H9 (cell line): ENCODE measurements at regions not wholly inside any gene's neighbourhood (a gene's known extent, or its start where the extent isn't known, plus 50 kb on each side); places are given as distances from the start of the nearest gene placed in this dataset.

Experiments used
- DNase-seq: peaks from one replicate; pipeline ENCODE4 v3.0.0-alpha.2; 2017
- H2AFZ ChIP-seq: one replicate; pipeline ENCODE4 v1.6.1; 2013; ENCODE audit warnings: mild to moderate bottlenecking, low read length, control low read depth, moderate library complexity
- H2AK5ac ChIP-seq: 2 replicates; pipeline ENCODE4 v1.6.1; 2013; ENCODE audit warnings: low read length, control low read depth, mixed read lengths; ENCODE audit not compliant: insufficient read length
- H2BK120ac ChIP-seq: one replicate; pipeline ENCODE4 v1.6.1; 2013; ENCODE audit warnings: low read depth, mild to moderate bottlenecking, low read length, control low read depth, inconsistent platforms; ENCODE audit not compliant: poor library complexity, severe bottlenecking
- H2BK12ac ChIP-seq: 2 replicates; pipeline ENCODE4 v1.6.1; 2013; ENCODE audit warnings: low read length, control low read depth, mixed read lengths, low read depth; ENCODE audit not compliant: insufficient read length
- H2BK15ac ChIP-seq: 2 replicates; pipeline ENCODE4 v1.6.1; 2013; ENCODE audit warnings: low read depth, low read length, control low read depth
- H2BK20ac ChIP-seq: one replicate; pipeline ENCODE4 v1.6.1; 2013; ENCODE audit warnings: low read depth, mild to moderate bottlenecking, low read length, control low read depth, inconsistent platforms; ENCODE audit not compliant: poor library complexity, severe bottlenecking
- H2BK5ac ChIP-seq: 2 replicates; pipeline ENCODE4 v1.6.1; 2013; ENCODE audit warnings: low read length, control low read depth, mixed read lengths; ENCODE audit not compliant: insufficient read length
- H3K14ac ChIP-seq: 2 replicates; pipeline ENCODE4 v1.6.1; 2013; ENCODE audit warnings: low read length, control low read depth; ENCODE audit not compliant: insufficient read depth
- H3K18ac ChIP-seq: 2 replicates; pipeline ENCODE4 v1.6.1; 2013; ENCODE audit warnings: low read depth, mild to moderate bottlenecking, mixed read lengths, low read length, control low read depth; ENCODE audit not compliant: insufficient read length
- H3K23ac ChIP-seq: 2 replicates; pipeline ENCODE4 v1.6.1; 2013; ENCODE audit warnings: low read length, control low read depth, mixed read lengths, low read depth; ENCODE audit not compliant: insufficient read length
- H3K23me2 ChIP-seq: 2 replicates; pipeline ENCODE4 v1.6.1; 2013; ENCODE audit warnings: low read depth, mild to moderate bottlenecking, mixed read lengths, low read length, control low read depth; ENCODE audit not compliant: insufficient read length, poor library complexity, severe bottlenecking
- H3K27ac ChIP-seq: 2 replicates; pipeline ENCODE4 v1.5.1; 2013; ENCODE audit warnings: low read length, control low read depth, mixed read lengths, low read depth; ENCODE audit not compliant: insufficient read length
- H3K27me3 ChIP-seq: 2 replicates; pipeline ENCODE4 v1.6.1; 2013; ENCODE audit warnings: low read length, control low read depth, inconsistent platforms; ENCODE audit not compliant: insufficient read depth
- H3K4ac ChIP-seq: 2 replicates; pipeline ENCODE4 v1.6.1; 2013; ENCODE audit warnings: low read depth, mild to moderate bottlenecking, control low read depth, inconsistent platforms, low read length, moderate library complexity
- H3K4me1 ChIP-seq: 2 replicates; pipeline ENCODE4 v1.6.1; 2013; ENCODE audit warnings: low read length, control low read depth, inconsistent platforms; ENCODE audit not compliant: insufficient read depth
- H3K4me2 ChIP-seq: 2 replicates; pipeline ENCODE4 v1.6.1; 2013; ENCODE audit warnings: low read length, control low read depth, mixed read lengths; ENCODE audit not compliant: insufficient read length, insufficient read depth
- H3K56ac ChIP-seq: 2 replicates; pipeline ENCODE4 v1.6.1; 2013; ENCODE audit warnings: low read depth, mild to moderate bottlenecking, mixed read lengths, low read length, control low read depth; ENCODE audit not compliant: insufficient read length
- H3K79me1 ChIP-seq: 2 replicates; pipeline ENCODE4 v1.6.1; 2013; ENCODE audit warnings: low read depth, mild to moderate bottlenecking, moderate library complexity, low read length, control low read depth, inconsistent platforms; ENCODE audit not compliant: insufficient read depth, poor library complexity, severe bottlenecking
- H3K79me2 ChIP-seq: 2 replicates; pipeline ENCODE4 v1.6.1; 2013; ENCODE audit warnings: low read length, control low read depth, inconsistent platforms; ENCODE audit not compliant: insufficient read depth
- H3K9ac ChIP-seq: 2 replicates; pipeline ENCODE4 v1.6.1; 2013; ENCODE audit warnings: low read length, control low read depth, mixed read lengths; ENCODE audit not compliant: insufficient read length; ENCODE audit errors: extremely low read depth
- H3K9me3 ChIP-seq: one replicate; pipeline ENCODE4 v1.6.1; 2013; ENCODE audit warnings: low read depth, low read length, inconsistent platforms; ENCODE audit not compliant: control insufficient read depth
- H3T11ph ChIP-seq: one replicate; pipeline ENCODE4 v1.6.1; 2013; ENCODE audit warnings: mild to moderate bottlenecking, low read length, control low read depth, inconsistent platforms
- H4K20me1 ChIP-seq: one replicate; pipeline ENCODE4 v1.6.1; 2013; ENCODE audit not compliant: control insufficient read depth, insufficient read length, insufficient read depth
- H4K5ac ChIP-seq: 2 replicates; pipeline ENCODE4 v1.6.1; 2013; ENCODE audit warnings: low read depth, mild to moderate bottlenecking, mixed read lengths, low read length, control low read depth; ENCODE audit not compliant: insufficient read length
- H4K8ac ChIP-seq: replicated peaks from 2 replicates; pipeline ENCODE4 v1.6.1; 2013; ENCODE audit warnings: low read length, control low read depth, mixed read lengths, low read depth; ENCODE audit not compliant: insufficient read length
- H4K91ac ChIP-seq: 2 replicates; pipeline ENCODE4 v1.6.1; 2013; ENCODE audit warnings: low read depth, mild to moderate bottlenecking, moderate library complexity, mixed read lengths, low read length, control low read depth; ENCODE audit not compliant: insufficient read length
- H3K27ac Mint-ChIP-seq, 3 experiments: 2 replicates in 2 of 3; 3 replicates in 1 of 3; pipeline ENCODE4 v1.8.0; 2020 to 2021; ENCODE audit warnings: mixed read lengths in 3 of 3, mild to moderate bottlenecking in 1 of 3, moderate library complexity in 1 of 3
- H3K27me3 Mint-ChIP-seq: 2 replicates; pipeline ENCODE4 v1.8.0; 2021; ENCODE audit warnings: low read depth, mild to moderate bottlenecking, moderate library complexity, mixed read lengths
- H3K36me3 Mint-ChIP-seq, 3 experiments: 2 replicates in 2 of 3; 3 replicates in 1 of 3; pipeline ENCODE4 v1.8.0; 2020 to 2021; ENCODE audit warnings: low read depth in 3 of 3, mixed read lengths in 3 of 3; ENCODE audit not compliant: insufficient read depth in 1 of 3
- H3K4me1 Mint-ChIP-seq, 2 experiments: 2 replicates each; pipeline ENCODE4 v1.8.0; 2020; ENCODE audit warnings: mixed read lengths in 2 of 2
- H3K4me3 Mint-ChIP-seq, 2 experiments: 2 replicates in 1 of 2; 3 replicates in 1 of 2; pipeline ENCODE4 v1.8.0; 2020 to 2021; ENCODE audit warnings: mild to moderate bottlenecking in 2 of 2, mixed read lengths in 2 of 2, moderate library complexity in 1 of 2
- H3K9me3 Mint-ChIP-seq, 2 experiments: 2 replicates in 1 of 2; 3 replicates in 1 of 2; pipeline ENCODE4 v1.8.0; 2020; ENCODE audit warnings: mild to moderate bottlenecking in 2 of 2, mixed read lengths in 2 of 2, moderate library complexity in 1 of 2
- TF ChIP-seq, protein P1 (sequence below): fragments of 200-600 bp; sonication (generic); conservative IDR thresholded peaks from 3 replicates; pipeline ENCODE4 v1.8.0; 2021; ENCODE audit warnings: antibody characterized with exemption, mild to moderate bottlenecking

DNA sequence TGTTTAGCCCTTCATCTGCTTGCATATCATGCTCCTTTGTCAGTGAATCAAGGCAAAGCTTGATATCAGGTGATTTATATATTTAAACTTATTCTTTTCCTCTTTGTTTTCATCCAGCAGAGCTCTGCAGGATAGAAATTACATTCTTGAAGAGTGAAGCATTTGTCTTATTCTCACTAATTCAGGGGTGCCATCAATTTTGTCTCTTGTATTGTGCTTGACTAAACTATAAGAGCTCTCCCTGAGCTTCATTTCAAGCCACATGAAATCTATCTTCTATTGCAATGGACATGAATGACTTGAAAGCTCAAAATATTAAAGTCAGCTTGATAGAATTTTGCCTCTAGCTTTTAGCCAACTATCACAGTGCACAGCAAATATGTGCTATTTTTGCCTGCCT is 236.7 kb upstream of the KCTD3 start:
- no peak for DNase-seq
- no peak overlapping the region for H3K18ac ChIP-seq
- H3K4me1 ChIP-seq: no peaks in the 10 kb centered on the region
- no peaks in the 10 kb centered on the region for H3K79me1 ChIP-seq
- no peaks in the 10 kb centered on the region for H3K36me3 Mint-ChIP-seq
- no peak overlapping the region for H3K4me3 Mint-ChIP-seq
- H2BK12ac ChIP-seq: no peak overlapping the region
- H2BK20ac ChIP-seq: no peak overlapping the region
- peaks cover 1% of the 10 kb centered on the region for H3K9me3 ChIP-seq
- H3K23me2 ChIP-seq: no peaks in the 10 kb centered on the region
- peaks cover under 1 to 3% of the 10 kb centered on the region in 2 experiments; a peak in 3 of 5 replicates for H3K9me3 Mint-ChIP-seq
- H2BK120ac ChIP-seq: no peak overlapping the region
- H4K20me1 ChIP-seq: no peaks in the 10 kb centered on the region
- H2AFZ ChIP-seq: no peak overlapping the region
- H3K79me2 ChIP-seq: no peaks in the 10 kb centered on the region
- no peaks in the 10 kb centered on the region for H3K27me3 Mint-ChIP-seq
- H3K4me2 ChIP-seq: no peak overlapping the region
- no peaks in the 10 kb centered on the region for H3K27me3 ChIP-seq
- no peak overlapping the region for H3K9ac ChIP-seq
- H3K56ac ChIP-seq: no peak overlapping the region
- no peak overlapping the region for H3K23ac ChIP-seq
- no peak overlapping the region for H3K27ac ChIP-seq
- H3K4ac ChIP-seq: no peak overlapping the region
- no peak overlapping the region for H3K27ac Mint-ChIP-seq
- H3T11ph ChIP-seq: no peak overlapping the region
- H2AK5ac ChIP-seq: no peak overlapping the region
- no peak overlapping the region for H4K5ac ChIP-seq
- H2BK5ac ChIP-seq: no peak overlapping the region
- TF ChIP-seq, protein P1, sequence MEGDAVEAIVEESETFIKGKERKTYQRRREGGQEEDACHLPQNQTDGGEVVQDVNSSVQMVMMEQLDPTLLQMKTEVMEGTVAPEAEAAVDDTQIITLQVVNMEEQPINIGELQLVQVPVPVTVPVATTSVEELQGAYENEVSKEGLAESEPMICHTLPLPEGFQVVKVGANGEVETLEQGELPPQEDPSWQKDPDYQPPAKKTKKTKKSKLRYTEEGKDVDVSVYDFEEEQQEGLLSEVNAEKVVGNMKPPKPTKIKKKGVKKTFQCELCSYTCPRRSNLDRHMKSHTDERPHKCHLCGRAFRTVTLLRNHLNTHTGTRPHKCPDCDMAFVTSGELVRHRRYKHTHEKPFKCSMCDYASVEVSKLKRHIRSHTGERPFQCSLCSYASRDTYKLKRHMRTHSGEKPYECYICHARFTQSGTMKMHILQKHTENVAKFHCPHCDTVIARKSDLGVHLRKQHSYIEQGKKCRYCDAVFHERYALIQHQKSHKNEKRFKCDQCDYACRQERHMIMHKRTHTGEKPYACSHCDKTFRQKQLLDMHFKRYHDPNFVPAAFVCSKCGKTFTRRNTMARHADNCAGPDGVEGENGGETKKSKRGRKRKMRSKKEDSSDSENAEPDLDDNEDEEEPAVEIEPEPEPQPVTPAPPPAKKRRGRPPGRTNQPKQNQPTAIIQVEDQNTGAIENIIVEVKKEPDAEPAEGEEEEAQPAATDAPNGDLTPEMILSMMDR: no peak
- no peak overlapping the region for H3K14ac ChIP-seq
- no peak overlapping the region for H4K8ac ChIP-seq
- no peak overlapping the region for H2BK15ac ChIP-seq
- no peaks in the 10 kb centered on the region for H3K4me1 Mint-ChIP-seq
- no peak overlapping the region for H4K91ac ChIP-seq
